Inferior parietal cortex (tissue), 1 donor: ENCODE measurements at regions not wholly inside any gene's neighbourhood (a gene's known extent, or its start where the extent isn't known, plus 50 kb on each side); places are given as distances from the start of the nearest gene placed in this dataset.
"Not testable (repeated sequence)": the region's sequence is repeated elsewhere in the genome, so short reads cannot be mapped to it uniquely, and the experiment has no call there.

Source experiments
- DNase-seq: peaks from one replicate; pipeline ENCODE4 v3.0.0-alpha.2; 2016; ENCODE audit errors: extremely low spot score

DNA sequence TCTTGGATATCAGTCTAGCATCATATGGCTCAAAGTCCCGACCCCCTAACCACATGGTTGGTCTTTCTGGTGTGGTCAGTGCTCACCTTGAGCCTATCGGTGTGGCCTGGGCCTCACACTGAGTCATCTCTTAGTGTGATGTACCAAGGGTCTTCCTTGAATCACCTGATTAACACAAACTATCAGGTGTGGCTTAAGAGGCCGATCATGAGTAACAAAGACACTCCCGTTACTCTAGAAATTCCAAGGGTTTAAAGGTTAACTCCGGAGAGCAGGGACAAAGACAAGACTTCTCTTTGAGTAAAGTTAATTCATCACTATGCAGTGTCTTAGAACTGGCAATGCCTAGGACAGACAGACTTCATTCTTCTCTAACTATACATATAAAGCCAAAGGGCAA lies 52.3 kb upstream of the ARMC3 start:
- no peak for DNase-seq

DNA sequence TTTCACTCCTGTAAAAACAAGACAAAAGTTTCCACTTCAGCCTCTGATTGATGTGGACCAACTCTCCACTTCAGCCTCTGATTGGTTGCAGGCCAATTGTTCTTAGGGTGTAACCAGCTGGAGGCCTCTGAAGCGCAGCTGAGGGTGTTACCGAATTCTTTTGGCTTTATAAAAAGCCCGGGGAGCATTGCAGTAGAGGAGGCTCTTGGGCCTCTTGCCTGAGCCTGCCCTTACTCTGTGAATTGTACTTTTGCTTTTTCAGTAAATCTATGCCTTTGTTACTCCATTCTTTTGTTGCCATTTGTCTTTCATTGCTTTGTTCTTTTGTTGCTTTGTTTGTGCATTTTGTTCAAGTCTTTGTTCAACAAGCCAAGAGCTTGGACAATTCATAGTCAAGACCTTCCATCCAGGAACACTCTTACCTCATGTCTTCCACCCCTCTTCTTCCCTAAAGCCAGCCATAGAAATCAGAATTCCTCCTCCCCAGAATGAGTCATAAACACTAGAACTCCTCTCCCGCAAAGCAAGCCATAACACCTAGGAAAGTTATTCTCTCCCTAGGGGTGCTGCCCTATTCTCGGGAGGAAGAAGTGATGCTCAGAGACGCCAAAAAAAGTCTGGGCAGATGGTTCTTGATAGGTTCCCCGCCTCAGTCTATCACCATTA lies 53.5 kb upstream of the ARMC3 start:
- DNase-seq, result peak; percentile 52

DNA sequence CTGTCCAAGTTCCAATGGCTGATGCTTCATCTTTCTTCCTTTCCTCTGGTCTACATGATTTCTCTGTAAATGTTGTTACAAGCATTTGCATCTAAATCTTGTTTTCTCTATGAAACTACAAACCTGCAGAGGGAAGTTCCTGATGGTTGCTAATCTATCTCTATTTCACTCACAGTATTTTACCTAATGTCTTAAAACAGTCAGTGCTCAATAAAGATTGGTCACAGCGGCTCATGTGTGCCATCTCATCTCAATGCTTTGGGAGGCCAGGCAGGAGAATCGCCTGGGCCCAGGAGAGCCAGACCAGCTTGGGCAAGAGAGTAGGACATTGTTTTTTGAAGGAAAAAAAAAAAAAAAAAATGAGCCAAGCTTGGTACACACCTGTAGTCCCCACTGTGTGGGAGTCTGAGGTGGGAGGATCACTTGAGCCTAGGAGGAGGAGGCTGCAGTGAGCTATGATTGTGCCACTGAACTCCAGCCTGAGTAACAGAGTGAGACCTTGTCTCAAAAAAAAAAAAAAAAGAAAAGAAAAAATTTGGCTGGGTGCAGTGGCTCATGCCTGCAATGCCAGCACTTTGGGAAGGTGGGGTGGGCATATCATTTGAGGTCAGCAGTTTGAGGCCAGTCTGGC lies 71.3 kb upstream of the ARMC3 start:
- DNase-seq, result no peak

DNA sequence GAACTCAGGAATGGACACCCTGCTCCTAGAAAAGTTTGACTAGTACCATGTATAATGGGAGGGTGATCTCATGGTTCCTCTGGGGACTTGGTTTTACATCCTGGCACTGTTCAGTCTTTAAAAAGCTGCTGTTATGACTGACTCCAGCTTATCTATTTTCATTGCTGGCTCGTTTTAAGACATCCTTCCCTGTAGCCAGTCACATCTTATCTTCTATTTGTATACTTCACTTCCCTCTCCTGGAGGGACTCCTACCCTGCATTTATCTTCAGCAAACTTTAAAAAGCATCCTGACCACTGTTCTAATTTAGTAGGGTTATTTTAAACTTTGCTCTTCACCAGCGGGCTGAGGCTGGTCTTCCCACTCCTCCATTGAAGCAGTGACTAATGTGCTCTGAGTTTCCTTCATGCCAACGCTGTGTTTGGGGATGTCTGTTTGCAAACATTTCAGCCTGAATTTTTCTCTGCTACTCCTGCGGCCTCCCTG lies 72.9 kb upstream of the ARMC3 start:
- no peak for DNase-seq

DNA sequence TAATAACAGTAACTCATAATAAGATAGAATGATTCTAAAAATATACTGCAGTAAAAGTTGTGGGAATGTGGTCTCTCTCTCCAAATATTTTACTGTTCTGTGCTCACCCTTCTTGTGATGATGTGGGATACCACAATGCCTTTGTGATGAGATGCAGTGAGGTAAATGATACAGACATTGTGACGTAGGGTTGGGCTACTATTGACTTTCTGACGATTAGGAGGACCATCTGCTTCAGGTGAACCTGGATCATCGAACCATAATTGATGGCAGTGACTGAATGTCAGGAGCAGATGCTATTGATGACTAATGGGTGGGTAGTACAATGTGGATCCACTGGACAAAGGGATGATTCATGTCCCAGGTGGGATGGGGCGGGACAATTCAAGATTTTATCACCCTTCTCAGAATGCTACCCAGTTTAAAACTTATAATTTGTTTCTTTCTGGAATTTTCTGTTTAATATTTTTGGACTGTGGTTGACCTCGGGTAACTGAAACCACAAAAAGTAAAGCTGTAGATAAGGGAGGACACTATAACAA lies 73.9 kb upstream of the ARMC3 start:
- no peak for DNase-seq

DNA sequence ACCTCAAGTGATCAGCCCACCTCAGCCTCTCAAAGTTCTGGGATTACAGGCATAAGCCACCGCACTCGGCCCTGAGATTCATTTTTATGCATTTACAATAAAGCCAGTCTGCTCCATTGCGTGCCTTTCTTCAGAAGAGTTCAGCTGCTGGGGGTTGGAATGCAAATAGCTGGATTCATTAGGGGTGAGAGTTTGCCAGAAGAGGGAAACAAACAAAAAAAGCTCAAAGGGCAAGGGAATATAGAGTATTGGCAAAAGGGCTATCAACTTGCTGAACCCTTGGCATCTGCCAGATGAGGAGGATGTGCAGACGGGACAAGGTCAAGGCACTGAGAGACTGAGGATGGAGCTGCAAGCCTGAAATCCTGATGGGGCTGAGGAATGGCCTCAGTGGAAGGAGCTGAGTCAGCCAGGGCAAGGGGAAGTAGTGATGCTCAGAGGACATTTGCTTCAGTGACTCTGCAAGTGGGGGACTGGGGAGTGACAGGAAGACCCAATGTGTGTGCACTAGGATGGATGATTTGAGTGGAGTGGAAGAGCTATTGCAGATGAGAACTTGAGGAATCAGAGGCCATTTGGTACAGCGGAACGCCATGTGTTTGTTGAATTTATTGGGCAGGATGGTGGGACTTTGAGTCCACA lies 75.0 kb upstream of the ARMC3 start:
- DNase-seq, result no peak

DNA sequence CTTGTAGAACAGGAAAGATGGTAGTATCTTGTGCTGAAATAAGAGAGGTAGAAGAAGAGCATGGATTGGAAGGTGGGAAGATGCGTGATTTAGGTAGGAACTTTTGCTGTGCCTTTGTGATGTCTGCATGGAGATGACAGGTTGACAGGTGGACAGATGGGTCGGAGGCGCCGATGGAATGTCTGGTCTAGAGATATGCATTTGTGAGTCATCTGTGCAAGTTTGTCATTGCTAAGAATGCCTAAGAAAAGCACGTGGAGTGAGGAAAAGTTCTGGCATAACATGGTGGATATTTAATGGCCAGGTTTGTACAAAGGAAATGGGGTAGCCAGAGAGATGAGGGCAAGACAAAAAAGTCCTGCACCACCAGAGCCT lies 76.0 kb upstream of the ARMC3 start:
- DNase-seq, result no peak

DNA sequence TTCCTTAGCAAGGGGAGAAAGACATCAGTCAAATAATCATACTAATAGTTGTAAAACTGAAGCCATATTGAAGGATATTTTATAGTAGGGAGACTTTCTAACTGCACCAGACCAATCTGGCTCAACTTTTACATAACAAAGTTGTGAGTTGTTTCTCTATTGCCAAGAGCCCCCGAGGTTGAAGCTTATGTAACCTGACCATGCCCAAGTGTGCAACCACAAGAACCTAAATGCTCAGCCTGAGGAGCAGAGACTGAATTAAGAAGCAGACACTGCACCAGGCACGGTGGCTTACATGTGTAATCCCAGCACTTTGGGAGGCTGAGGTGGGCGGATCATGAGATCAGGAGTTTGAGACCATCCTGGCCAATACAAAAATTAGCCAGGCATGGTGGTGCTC lies 77.3 kb upstream of the ARMC3 start:
- DNase-seq, result no peak

DNA sequence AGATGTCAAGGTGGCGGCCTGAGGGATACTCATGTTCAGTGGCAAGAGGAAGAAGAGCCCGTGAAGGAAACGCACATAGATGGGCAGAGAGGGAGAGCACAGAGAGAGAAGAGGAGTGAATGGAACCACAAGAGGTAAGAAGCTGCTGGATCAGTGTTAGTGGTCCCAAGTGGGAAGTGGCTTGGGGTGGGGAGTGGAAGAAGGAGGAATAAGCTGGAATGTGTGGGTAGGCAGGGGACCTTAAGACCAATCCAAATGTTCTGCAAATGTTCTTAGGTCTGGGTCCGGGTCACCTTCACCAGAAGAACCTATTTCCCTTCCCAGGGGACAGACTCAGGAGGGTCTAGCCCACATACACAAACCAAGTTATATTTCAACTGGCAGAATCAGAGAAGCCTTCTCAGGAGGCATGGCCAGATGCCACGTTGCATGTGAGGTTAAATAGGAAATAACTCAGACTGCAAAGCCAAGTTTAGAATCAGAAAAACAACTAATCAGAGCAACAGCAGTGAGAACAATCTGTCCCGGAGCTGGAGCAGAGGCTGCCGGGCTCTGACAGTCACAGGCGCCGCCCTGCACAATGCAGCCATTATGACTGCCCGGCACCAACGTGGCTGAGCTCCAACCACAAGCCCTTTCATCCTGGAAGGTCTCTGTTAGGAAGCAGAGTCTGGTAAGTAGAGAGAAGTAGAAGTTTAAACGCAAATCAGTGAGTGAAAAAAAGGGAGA lies 78.6 kb upstream of the ARMC3 start:
- peak; percentile 88 for DNase-seq

DNA sequence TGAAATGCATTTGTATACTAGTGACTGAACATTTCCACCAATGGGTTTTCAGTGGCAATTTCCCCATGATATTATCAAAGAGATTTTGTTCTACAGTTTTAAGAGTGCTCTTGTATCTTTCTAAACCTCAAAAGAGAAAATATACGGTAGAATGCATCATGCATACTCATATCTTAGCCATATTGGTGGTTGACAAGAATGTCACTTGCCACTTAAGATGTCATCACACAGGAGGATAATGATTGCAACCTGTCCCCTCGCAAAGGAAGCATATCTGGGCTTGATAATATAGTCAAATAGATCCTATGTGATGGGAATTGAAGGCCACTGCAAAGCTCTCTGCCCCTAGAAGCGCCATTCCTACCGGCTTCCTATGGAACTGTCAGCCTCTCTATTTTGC lies 79.3 kb upstream of the ARMC3 start:
- DNase-seq, result no peak

DNA sequence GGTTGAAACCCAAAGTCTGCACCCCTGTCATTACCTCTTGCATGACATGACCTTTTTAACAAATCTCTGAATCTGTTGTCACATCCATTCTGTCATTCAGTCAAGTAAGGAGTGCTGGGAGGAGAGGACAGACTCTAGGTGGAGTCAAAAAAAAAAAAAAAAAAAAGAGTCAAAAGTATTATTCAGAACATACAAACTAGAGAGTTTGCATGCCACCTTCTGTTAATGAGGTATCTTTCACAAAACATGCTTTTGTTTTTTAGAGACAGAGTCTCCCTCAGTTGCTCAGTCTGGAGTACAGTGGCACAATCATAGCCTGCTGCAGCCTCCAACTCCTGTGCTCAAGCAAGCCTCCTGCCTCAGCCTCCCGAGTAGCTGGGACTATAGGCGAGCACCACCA lies 81.6 kb upstream of the ARMC3 start:
- DNase-seq, result no peak

DNA sequence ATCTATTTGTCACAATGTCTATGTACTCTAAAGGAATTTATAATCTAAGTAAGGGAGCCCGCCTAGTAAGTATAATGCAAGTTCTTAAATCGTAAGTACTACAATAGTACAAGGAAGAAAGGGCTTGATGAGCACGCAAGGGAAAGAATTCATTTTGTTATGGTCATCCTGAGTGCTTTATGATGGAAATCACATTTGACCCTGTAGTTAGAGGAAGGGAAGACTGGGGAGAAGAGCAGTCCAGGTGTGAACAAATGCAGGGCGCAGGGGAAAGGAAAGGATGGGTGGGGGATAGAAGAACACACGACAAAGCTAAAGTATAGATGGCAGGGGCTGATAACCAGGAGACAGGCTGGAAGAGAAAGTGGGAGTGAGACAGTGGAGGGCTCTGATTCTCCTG lies 88.2 kb upstream of the ARMC3 start:
- DNase-seq, result no peak

DNA sequence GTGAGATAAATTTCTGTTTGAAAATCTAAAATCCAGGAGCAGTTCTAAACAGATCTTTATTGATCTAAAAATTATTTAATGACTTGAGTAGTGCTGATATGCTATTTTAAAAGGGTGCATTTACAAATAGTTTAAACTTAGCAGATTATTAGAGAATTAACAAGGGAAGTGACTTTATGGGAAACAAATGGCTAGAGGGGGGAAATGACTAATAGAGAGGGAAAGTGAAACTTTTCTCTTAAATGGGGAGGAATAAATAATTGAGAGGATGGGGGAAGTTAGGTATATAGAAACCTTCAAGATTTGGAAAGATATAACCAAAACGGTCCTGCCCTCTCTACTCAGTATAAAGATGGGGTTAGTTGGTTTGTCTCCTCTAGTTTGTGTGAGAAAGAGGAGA lies 90.1 kb upstream of the ARMC3 start:
- DNase-seq, result no peak

DNA sequence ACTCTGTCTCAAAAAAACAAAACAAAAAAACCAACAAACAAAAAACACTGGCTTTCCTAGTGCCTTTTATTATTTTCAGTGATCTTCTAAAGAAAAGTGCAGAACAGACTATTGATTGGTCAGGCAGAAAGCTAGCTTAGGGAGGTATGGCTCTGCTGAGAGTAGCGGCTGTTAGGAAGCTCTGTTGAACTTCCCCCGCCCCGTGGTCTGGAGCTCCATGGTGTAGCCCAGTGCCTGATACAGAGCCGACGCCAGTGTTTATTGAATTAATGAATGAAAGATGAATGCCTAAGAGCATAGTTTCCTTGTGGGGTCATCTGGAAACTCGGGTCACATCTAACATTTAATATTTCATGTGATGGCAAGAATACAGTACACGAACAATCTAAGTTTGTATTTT lies 90.5 kb upstream of the ARMC3 start:
- no peak for DNase-seq

DNA sequence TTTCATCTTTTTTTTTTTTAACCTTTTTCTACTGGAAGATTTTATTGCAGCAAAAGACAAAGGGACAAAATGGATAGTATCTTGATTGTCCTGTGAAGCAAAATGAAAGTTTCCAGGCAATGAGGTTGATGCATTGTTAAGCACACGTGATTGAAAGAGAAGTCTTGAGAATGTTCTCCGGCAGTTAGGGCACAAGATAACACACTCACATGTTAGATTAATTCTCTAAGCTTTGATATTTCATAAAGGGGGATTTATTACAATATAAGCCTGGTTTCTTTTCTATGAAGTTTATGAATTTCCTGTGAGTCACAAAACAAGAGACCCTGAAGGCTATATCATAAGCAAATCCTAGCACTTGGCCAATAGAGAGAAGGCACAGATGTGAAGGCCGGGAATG lies 93.4 kb upstream of the ARMC3 start:
- no peak for DNase-seq

DNA sequence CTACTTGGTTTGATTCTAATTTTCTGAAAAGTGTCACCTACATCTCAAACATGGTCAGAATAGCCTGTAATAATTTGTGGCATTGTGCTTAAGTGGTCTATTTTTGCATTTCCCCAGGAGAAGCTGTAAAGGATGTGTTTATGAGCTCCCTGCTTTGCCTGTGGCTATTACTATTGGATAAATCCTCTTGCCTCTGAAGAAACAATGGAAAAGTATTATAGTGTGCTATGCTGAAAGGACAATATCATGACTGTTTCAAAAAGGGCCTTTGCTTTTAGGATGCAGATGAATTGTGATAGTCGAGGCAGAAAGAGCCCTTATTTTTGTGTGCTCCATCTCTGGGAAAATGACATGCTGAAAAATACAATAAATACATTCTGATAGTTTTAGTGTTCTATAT lies 94.1 kb upstream of the ARMC3 start:
- DNase-seq, result peak; percentile 43

DNA sequence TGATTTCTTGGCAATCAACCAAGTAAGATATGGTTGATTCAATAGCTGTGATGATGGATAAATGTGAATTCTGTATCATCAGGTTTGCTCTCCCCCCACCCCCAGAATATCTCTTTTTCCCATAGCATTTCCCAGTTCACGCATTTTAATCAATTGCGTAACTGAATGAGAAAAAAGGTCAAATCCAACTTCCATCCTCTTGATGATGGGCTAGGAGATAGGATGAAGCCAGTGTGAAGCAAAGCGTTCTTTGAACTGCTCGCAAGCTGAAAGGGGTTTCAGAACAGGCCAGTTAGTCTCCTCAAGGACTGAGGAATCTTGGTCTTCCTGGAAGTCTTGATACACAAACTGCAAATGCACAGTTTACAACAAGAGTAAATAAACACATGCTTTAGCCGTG lies 94.5 kb upstream of the ARMC3 start:
- DNase-seq, result no peak

DNA sequence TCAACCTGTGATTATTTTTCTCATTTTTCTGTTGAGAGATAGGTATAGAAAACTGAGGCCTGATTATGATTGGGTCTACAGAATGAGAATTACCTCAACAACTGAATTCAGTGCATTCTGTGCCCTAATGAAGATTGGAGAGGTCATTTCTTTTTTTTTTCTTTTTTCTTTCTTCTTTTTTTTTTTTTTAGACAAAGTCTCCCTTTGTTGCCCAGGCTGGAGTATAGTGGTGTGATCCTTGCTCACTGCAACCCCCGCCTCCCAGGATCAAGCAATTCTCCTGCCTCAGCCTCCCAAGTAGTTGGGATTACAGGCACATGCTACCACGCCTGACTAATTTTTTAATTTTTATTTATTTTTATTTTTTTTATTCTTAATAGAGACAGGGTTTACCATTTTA lies 95.0 kb upstream of the ARMC3 start:
- DNase-seq, result no peak

DNA sequence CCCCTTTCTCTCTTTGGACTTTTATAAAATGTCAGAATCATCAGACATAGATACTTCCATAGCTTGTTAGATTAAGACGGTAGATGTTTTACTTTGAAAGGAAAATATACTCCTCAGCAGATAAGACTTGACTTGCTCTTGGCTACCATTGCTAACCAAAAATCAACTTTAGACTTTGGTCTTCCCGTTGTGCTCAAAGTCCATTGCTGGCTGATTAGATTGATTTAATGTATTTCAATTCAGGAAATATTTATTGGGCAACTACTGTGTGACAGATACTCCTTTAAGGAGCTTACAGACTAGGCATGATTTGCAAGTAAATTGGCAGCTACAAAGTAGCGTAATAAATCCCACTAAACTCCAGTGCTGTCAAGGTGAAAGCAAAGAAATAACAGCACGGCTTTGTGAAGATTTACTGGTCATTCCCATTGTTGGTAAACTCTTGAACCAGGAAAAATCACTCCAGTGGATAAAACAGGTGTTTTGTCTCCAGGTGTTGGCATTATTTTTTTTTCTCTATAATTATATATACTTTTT lies 95.7 kb upstream of the ARMC3 start:
- DNase-seq, result no peak

DNA sequence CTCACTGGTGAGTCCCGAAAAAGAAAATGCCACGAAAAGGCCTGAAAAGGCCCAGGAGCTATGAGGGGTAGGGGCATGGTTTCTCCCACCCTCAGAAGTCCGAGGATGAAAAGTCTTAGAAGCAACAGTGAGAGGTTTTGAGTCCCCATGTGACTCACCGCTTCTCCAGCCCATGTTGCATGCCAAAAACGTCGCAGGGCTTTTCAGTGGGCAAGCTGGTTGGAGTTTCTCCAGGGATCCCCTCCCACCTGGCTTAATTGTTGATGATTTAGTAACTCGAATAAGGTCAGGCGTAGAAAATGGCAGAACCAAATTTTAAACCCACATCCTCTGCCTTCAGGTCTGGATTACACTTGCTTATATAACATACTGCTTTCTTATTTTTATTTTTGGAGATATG lies 96.3 kb upstream of the ARMC3 start:
- no peak for DNase-seq

DNA sequence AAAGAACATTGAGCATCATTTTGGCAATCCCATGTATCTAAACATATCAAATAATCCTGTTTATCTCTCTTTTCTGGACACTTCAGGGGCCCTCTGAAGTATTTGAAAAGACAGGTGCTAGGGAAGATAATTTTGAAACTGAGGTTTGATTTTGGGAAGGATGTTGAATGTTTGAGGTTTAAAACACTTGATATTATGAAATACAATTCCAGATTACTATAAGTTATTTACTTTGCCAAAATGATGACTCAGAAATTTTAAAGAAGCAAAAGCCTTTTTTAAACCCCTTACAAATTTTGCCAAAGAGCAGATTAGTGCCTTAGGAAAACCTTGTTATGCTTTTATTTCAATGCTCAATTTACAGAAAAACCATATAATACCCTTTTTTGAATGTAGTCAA lies 99.1 kb upstream of the ARMC3 start:
- DNase-seq, result not testable (repeated sequence)

DNA sequence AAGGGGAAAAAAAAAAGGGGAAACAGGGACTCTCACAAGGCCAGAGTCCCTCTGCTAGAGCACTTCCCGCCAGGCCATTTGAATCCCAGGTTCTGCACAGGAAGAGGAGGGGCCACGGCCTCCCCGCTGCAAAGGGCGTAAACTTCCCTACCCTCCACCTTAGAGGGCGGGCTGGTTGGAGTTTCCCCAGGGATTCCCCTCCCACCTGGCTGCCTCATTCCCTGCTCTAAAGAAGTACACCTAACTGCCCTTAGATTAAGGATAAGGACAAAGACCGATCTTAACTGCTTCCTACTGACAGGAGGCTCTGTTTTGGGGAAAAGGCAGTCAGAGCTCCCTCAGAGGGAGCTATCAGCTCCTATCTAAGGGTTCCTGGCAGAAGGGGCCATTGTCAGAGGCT lies 102.0 kb upstream of the ARMC3 start:
- DNase-seq, result no peak
